ENCODE measurements at regions not wholly inside any gene's neighbourhood (a gene's known extent, or its start where the extent isn't known, plus 50 kb on each side); places are given as distances from the start of the nearest gene placed in this dataset.

- Mint-ChIP-seq H3K36me3 (ENCODE audit: low read depth, unreplicated experiment) (no peaks in the 10 kb centered on the region), H3K9me3 (ENCODE audit: unreplicated experiment) (no peaks in the 10 kb centered on the region), H3K27me3 (ENCODE audit: unreplicated experiment) (peaks cover 2% of the 10 kb centered on the region), H3K27ac (ENCODE audit: unreplicated experiment) (no peak overlapping the region), H3K4me1 (ENCODE audit: unreplicated experiment) (no peaks in the 10 kb centered on the region), H3K4me3 (ENCODE audit: unreplicated experiment) (no peak overlapping the region)
- no peak for TF ChIP-seq CTCF (IDR thresholded peaks at IDR 0.05; ENCODE audit: unreplicated experiment)
- no peak for DNase-seq (ENCODE audit: low spot score)
These were observed 183.8 kb upstream of the GSC start for GRCh38 chr14:94953541-94954260.

- peaks cover 4% of the 10 kb centered on the region for H3K27me3 Mint-ChIP-seq (ENCODE audit: unreplicated experiment)
- TF ChIP-seq CTCF (IDR thresholded peaks at IDR 0.05; ENCODE audit: unreplicated experiment), result no peak
These were observed 182.2 kb upstream of the GSC start for GRCh38 chr14:94952097-94952496.

GRCh38 chr14:94946244-94946643 is 176.3 kb upstream of the GSC start:
- Mint-ChIP-seq H3K4me1 (ENCODE audit: unreplicated experiment) (no peaks in the 10 kb centered on the region), H3K4me3 (ENCODE audit: unreplicated experiment) (no peak overlapping the region), H3K9me3 (ENCODE audit: unreplicated experiment) (no peaks in the 10 kb centered on the region), H3K27me3 (ENCODE audit: unreplicated experiment) (peaks cover 4% of the 10 kb centered on the region), H3K27ac (ENCODE audit: unreplicated experiment) (no peak overlapping the region), H3K36me3 (ENCODE audit: low read depth, unreplicated experiment) (no peaks in the 10 kb centered on the region)
- DNase-seq (ENCODE audit: low spot score), result no peak
- no peak for TF ChIP-seq CTCF (IDR thresholded peaks at IDR 0.05; ENCODE audit: unreplicated experiment)

More at GRCh38 chr14:94952097-94952496, 182.2 kb upstream of the GSC start:
- Mint-ChIP-seq H3K4me1 (ENCODE audit: unreplicated experiment) (no peaks in the 10 kb centered on the region), H3K36me3 (ENCODE audit: low read depth, unreplicated experiment) (no peaks in the 10 kb centered on the region), H3K27ac (ENCODE audit: unreplicated experiment) (no peak overlapping the region), H3K4me3 (ENCODE audit: unreplicated experiment) (no peak overlapping the region), H3K9me3 (ENCODE audit: unreplicated experiment) (no peaks in the 10 kb centered on the region)
- no peak for DNase-seq (ENCODE audit: low spot score)

- Mint-ChIP-seq H3K4me3 (ENCODE audit: unreplicated experiment) (no peak overlapping the region), H3K27me3 (ENCODE audit: unreplicated experiment) (peaks cover 2% of the 10 kb centered on the region), H3K9me3 (ENCODE audit: unreplicated experiment) (no peaks in the 10 kb centered on the region), H3K27ac (ENCODE audit: unreplicated experiment) (no peak overlapping the region), H3K4me1 (ENCODE audit: unreplicated experiment) (no peaks in the 10 kb centered on the region), H3K36me3 (ENCODE audit: low read depth, unreplicated experiment) (no peaks in the 10 kb centered on the region)
- no peak for TF ChIP-seq CTCF (IDR thresholded peaks at IDR 0.05; ENCODE audit: unreplicated experiment)
- DNase-seq (ENCODE audit: low spot score), result no peak
These were observed 175.7 kb upstream of the GSC start for GRCh38 chr14:94945615-94946014.

- no peak overlapping the region for H3K27ac Mint-ChIP-seq (ENCODE audit: unreplicated experiment)
- TF ChIP-seq CTCF (IDR thresholded peaks at IDR 0.05; ENCODE audit: unreplicated experiment), result no peak
- H3K9me3 Mint-ChIP-seq (ENCODE audit: unreplicated experiment), result no peaks in the 10 kb centered on the region
- no peaks in the 10 kb centered on the region for H3K4me1 Mint-ChIP-seq (ENCODE audit: unreplicated experiment)
- H3K36me3 Mint-ChIP-seq (ENCODE audit: low read depth, unreplicated experiment), result no peaks in the 10 kb centered on the region
- no peak overlapping the region for H3K4me3 Mint-ChIP-seq (ENCODE audit: unreplicated experiment)
- peaks cover 2% of the 10 kb centered on the region for H3K27me3 Mint-ChIP-seq (ENCODE audit: unreplicated experiment)
- DNase-seq (ENCODE audit: low spot score), result no peak
These were observed 174.8 kb upstream of the GSC start for GRCh38 chr14:94944636-94945258.
